Adrenal gland (tissue), 9 donors: ENCODE measurements at regions not wholly inside any gene's neighbourhood (a gene's known extent, or its start where the extent isn't known, plus 50 kb on each side); places are given as distances from the start of the nearest gene placed in this dataset.
"Not testable (repeated sequence)": the region's sequence is repeated elsewhere in the genome, so short reads cannot be mapped to it uniquely, and the experiment has no call there.

Source experiments
- DNase-seq, 7 donors: peaks; one replicate each; pipeline ENCODE4 v3.0.0-alpha.2; 2019 to 2020
- H3K27ac ChIP-seq, 5 donors: fragments of 200-600 bp; sonication (generic) in 4 of 5; 1 replicate in 3 of 5; 2 replicates in 2 of 5; pipeline versions ENCODE4 v1.5.1 to v1.8.0; 2016 to 2020; ENCODE audit warnings: mild to moderate bottlenecking in 1 of 5
- H3K27me3 ChIP-seq: fragments of 200-600 bp; 2 replicates; pipeline ENCODE4 v1.8.0; 2021
- H3K36me3 ChIP-seq, 2 donors: fragments of 200-600 bp; replicated peaks in 1 of 2; 1 replicate in 1 of 2; 2 replicates in 1 of 2; pipeline versions ENCODE4 v1.5.1 to v1.8.0; 2018 to 2022
- H3K4me1 ChIP-seq, 2 donors: fragments of 200-600 bp; replicated peaks in 1 of 2; 1 replicate in 1 of 2; 2 replicates in 1 of 2; pipeline versions ENCODE4 v1.5.1 to v1.8.0; 2018 to 2021
- H3K4me3 ChIP-seq, 4 donors: fragments of 200-600 bp; sonication (generic) in 3 of 4; one replicate each; pipeline ENCODE4 v1.5.1; 2016 to 2018
- H3K9me3 ChIP-seq, 3 donors: fragments of 200-600 bp; sonication (generic) in 1 of 3; replicated peaks in 1 of 3; 1 replicate in 2 of 3; 2 replicates in 1 of 3; pipeline versions ENCODE4 v1.5.1 to v1.8.0; 2016 to 2021
- CTCF ChIP-seq, 6 experiments: fragments of 450-650 bp in 4 of 6; fragments of 200-600 bp in 2 of 6; sonication (generic) in 1 of 6; IDR thresholded peaks; 1 replicate in 5 of 6; 2 replicates in 1 of 6; pipeline versions ENCODE4 v1.5.1 to v1.8.0; 2016 to 2021; ENCODE audit warnings: antibody characterized with exemption in 6 of 6, mild to moderate bottlenecking in 2 of 6, moderate library complexity in 1 of 6
- POLR2A ChIP-seq, 2 donors: fragments of 450-650 bp; IDR thresholded peaks; one replicate each; pipeline ENCODE4 v1.6.1; 2017; ENCODE audit warnings: antibody characterized with exemption in 2 of 2, mild to moderate bottlenecking in 2 of 2, moderate library complexity in 1 of 2
- WGBS, 4 donors: extraction: QIAGEN DNeasy Blood & Tissue Kit in 2 of 4; methylation state at CpG; one replicate each; pipeline versions ENCODE4 v1.1.5 to v1.1.7; 2013 to 2017; 5-methylcytosine and 5-hydroxymethylcytosine counted together
- intact Hi-C, 2 donors: fragments of 100-400 bp; cut with DNase I; formaldehyde crosslinking; loops; one replicate each; pipeline versions ENCODE4 v1.14.1 to v1.15.0; 2022 to 2023
- donor health status: healthy with polysubstance abuse.
- donor health status: Bipolar disorder and iron deficiency.
- donor health status: DM: yes; HTN: yes; CAD: no.
- donor health status: DM: no; HTN: no; CAD: no.
- donor health status: DM: no; HTN: no; CAD: no.

- Histone ChIP-seq H3K4me3 (no peak overlapping the region), H3K27me3 (no peaks in the 10 kb centered on the region), H3K36me3 (no peaks in the 10 kb centered on the region), H3K27ac (no peak overlapping the region), H3K9me3 (no peaks in the 10 kb centered on the region), H3K4me1 (no peaks in the 10 kb centered on the region)
- TF ChIP-seq POLR2A (IDR thresholded peaks at IDR 0.05) (no peak), CTCF (IDR thresholded peaks at IDR 0.05) (no peak)
- intact Hi-C loops, result no loop called here
- WGBS, 4 donors, result 83 to 100% (median 91%) methylated on average over 1 of the region's 1 CpG
- no peak for DNase-seq
These were observed 404.1 kb downstream of the ZEB2 start for GRCh38 chr2:144115739-144116291.

GRCh38 chr2:144114760-144115159 lies 405.2 kb downstream of the ZEB2 start:
- no peak overlapping the region for H3K4me3 ChIP-seq
- intact Hi-C loops, result no loop called here
- no peaks in the 10 kb centered on the region for H3K9me3 ChIP-seq
- no peaks in the 10 kb centered on the region for H3K36me3 ChIP-seq
- H3K4me1 ChIP-seq, result no peaks in the 10 kb centered on the region
- no peak for TF ChIP-seq CTCF (IDR thresholded peaks at IDR 0.05)
- TF ChIP-seq POLR2A (IDR thresholded peaks at IDR 0.05), result no peak
- DNase-seq, result no peak
- no peaks in the 10 kb centered on the region for H3K27me3 ChIP-seq
- WGBS, 4 donors, result 97 to 100% (median 97%) methylated on average over 1 of the region's 1 CpG
- no peak overlapping the region for H3K27ac ChIP-seq

GRCh38 chr2:144111437-144111836 lies 408.5 kb downstream of the ZEB2 start:
- H3K27me3 ChIP-seq, result no peaks in the 10 kb centered on the region
- no peaks in the 10 kb centered on the region for H3K9me3 ChIP-seq
- TF ChIP-seq POLR2A (IDR thresholded peaks at IDR 0.05), result no peak
- TF ChIP-seq CTCF (IDR thresholded peaks at IDR 0.05), result no peak
- H3K36me3 ChIP-seq, result no peaks in the 10 kb centered on the region
- H3K4me3 ChIP-seq, result no peak overlapping the region
- H3K27ac ChIP-seq, result peak overlapping the region in 2 of 5 donors; percentile 24 to 45
- DNase-seq, result peak in 6 of 7 donors; percentile 39 to 66 (median 53)
- intact Hi-C loops, result no loop called here
- 50 to 64% (median 61%) methylated on average over 2 of the region's 2 CpGs for WGBS, 4 donors
- no peaks in the 10 kb centered on the region for H3K4me1 ChIP-seq

GRCh38 chr2:144106104-144106503 lies 413.8 kb downstream of the ZEB2 start:
- H3K27ac ChIP-seq, H3K36me3 ChIP-seq, H3K9me3 ChIP-seq, intact Hi-C loops, H3K4me1 ChIP-seq, H3K4me3 ChIP-seq, DNase-seq, H3K27me3 ChIP-seq: not testable (repeated sequence)
- WGBS, 4 donors, result 86 to 100% (median 97%) methylated on average over 2 to 3 of the region's 3 CpGs

- no peak overlapping the region for H3K27ac ChIP-seq
- no peak for DNase-seq
- H3K36me3 ChIP-seq, result no peaks in the 10 kb centered on the region
- no peaks in the 10 kb centered on the region for H3K9me3 ChIP-seq
- no peaks in the 10 kb centered on the region for H3K4me1 ChIP-seq
- intact Hi-C loops, result no loop called here
- 87 to 97% (median 94%) methylated on average over 2 of the region's 2 CpGs for WGBS, 4 donors
- H3K4me3 ChIP-seq, result no peak overlapping the region
- TF ChIP-seq CTCF (IDR thresholded peaks at IDR 0.05), result no peak
- no peak for TF ChIP-seq POLR2A (IDR thresholded peaks at IDR 0.05)
- H3K27me3 ChIP-seq, result no peaks in the 10 kb centered on the region
These were observed 417.5 kb downstream of the ZEB2 start for GRCh38 chr2:144102386-144102785.
